ENCODE measurements at regions not wholly inside any gene's neighbourhood (a gene's known extent, or its start where the extent isn't known, plus 50 kb on each side); places are given as distances from the start of the nearest gene placed in this dataset.

- no peaks in the 10 kb centered on the region for H3K79me2 ChIP-seq (ENCODE audit: control insufficient read depth, insufficient read depth, low read length)
These were observed 162.8 kb upstream of the ZMIZ1 start for GRCh38 chr10:78905957-78906308.

GRCh38 chr10:78906734-78907390 is 161.9 kb upstream of the ZMIZ1 start:
- no peak overlapping the region for H3K27ac Mint-ChIP-seq
- no peak for TF ChIP-seq EZH2 (IDR thresholded peaks at IDR 0.05; ENCODE audit: borderline replicate concordance, insufficient read depth, low read depth, low read length, poor library complexity, severe bottlenecking)
- TF ChIP-seq CTCF (IDR thresholded peaks at IDR 0.05) = no peak
- no peak overlapping the region for H3K9ac ChIP-seq (ENCODE audit: low read length)
- no peak overlapping the region for H3K4me2 ChIP-seq (replicated peaks; ENCODE audit: low read depth, low read length, poor library complexity, severe bottlenecking)
- H3K4me3 Mint-ChIP-seq = no peak overlapping the region
- no peaks in the 10 kb centered on the region for H4K20me1 ChIP-seq (ENCODE audit: control insufficient read depth, insufficient read depth, low read length, poor library complexity, severe bottlenecking)
- no peak for DNase-seq
- ChIA-PET CTCF (no interaction called here), POLR2A (no interaction called here)
- no peak for ATAC-seq (ENCODE audit: low read depth)
- 96% methylated on average over 2 of the region's 3 CpGs for WGBS (ENCODE audit: insufficient coverage)
- no peaks in the 10 kb centered on the region for H3K9me3 ChIP-seq (ENCODE audit: control extremely low read depth in 1 of 3, control insufficient read depth in 2 of 3, insufficient read depth in 1 of 3, low read length in 2 of 3)
- H3K9me3 Mint-ChIP-seq (ENCODE audit: insufficient read depth) = no peaks in the 10 kb centered on the region
- no peaks in the 10 kb centered on the region for H3K79me2 ChIP-seq (ENCODE audit: control insufficient read depth, insufficient read depth, low read length)
- H3K27me3 Mint-ChIP-seq = peaks cover 13% of the 10 kb centered on the region
- no peaks in the 10 kb centered on the region for H3K36me3 ChIP-seq (replicated peaks in 1 of 2; ENCODE audit: control extremely low read depth in 1 of 2, control insufficient read depth in 1 of 2, extremely low read depth in 1 of 2, insufficient read depth in 2 of 2, low read length in 1 of 2)
- H3K27me3 ChIP-seq (replicated peaks in 1 of 4; ENCODE audit: control extremely low read depth in 1 of 4, control insufficient read depth in 3 of 4, insufficient read depth in 4 of 4, low read length in 3 of 4) = no peaks in the 10 kb centered on the region
- H3K4me1 ChIP-seq (ENCODE audit: control insufficient read depth in 2 of 2, insufficient read depth in 2 of 2, low read length in 2 of 2) = no peaks in the 10 kb centered on the region
- H2AFZ ChIP-seq (ENCODE audit: insufficient read depth, low read depth, low read length, poor library complexity, severe bottlenecking) = no peak overlapping the region
- H3K4me3 ChIP-seq (ENCODE audit: control extremely low read depth in 1 of 5, extremely low read depth in 1 of 5, insufficient read depth in 1 of 5, low read depth in 2 of 5, low read length in 4 of 5) = no peak overlapping the region
- no peak overlapping the region for H3K27ac ChIP-seq (ENCODE audit: low read length in 2 of 2)
- intact Hi-C loops (cut with micrococcal nuclease) = no loop called here
- no peaks in the 10 kb centered on the region for H3K4me1 Mint-ChIP-seq

More at GRCh38 chr10:78905957-78906308, 162.8 kb upstream of the ZMIZ1 start:
- Histone ChIP-seq H2AFZ (ENCODE audit: insufficient read depth, low read depth, low read length, poor library complexity, severe bottlenecking) (no peak overlapping the region), H3K27me3 (replicated peaks in 1 of 4; ENCODE audit: control extremely low read depth in 1 of 4, control insufficient read depth in 3 of 4, insufficient read depth in 4 of 4, low read length in 3 of 4) (no peaks in the 10 kb centered on the region), H3K4me2 (replicated peaks; ENCODE audit: low read depth, low read length, poor library complexity, severe bottlenecking) (no peak overlapping the region), H3K4me3 (ENCODE audit: control extremely low read depth in 1 of 5, extremely low read depth in 1 of 5, insufficient read depth in 1 of 5, low read depth in 2 of 5, low read length in 4 of 5) (no peak overlapping the region), H3K9me3 (ENCODE audit: control extremely low read depth in 1 of 3, control insufficient read depth in 2 of 3, insufficient read depth in 1 of 3, low read length in 2 of 3) (no peaks in the 10 kb centered on the region), H3K27ac (ENCODE audit: low read length in 2 of 2) (no peak overlapping the region), H3K4me1 (ENCODE audit: control insufficient read depth in 2 of 2, insufficient read depth in 2 of 2, low read length in 2 of 2) (no peaks in the 10 kb centered on the region), H4K20me1 (ENCODE audit: control insufficient read depth, insufficient read depth, low read length, poor library complexity, severe bottlenecking) (no peaks in the 10 kb centered on the region), H3K9ac (ENCODE audit: low read length) (no peak overlapping the region), H3K36me3 (replicated peaks in 1 of 2; ENCODE audit: control extremely low read depth in 1 of 2, control insufficient read depth in 1 of 2, extremely low read depth in 1 of 2, insufficient read depth in 2 of 2, low read length in 1 of 2) (no peaks in the 10 kb centered on the region)
- intact Hi-C loops (cut with micrococcal nuclease) = no loop called here
- whole genome bisulfite sequencing (ENCODE audit: insufficient coverage) = 91% methylated on average over 11 of the region's 11 CpGs
- ATAC-seq (ENCODE audit: low read depth) (no peak), DNase-seq (no peak)
- TF ChIP-seq EZH2 (IDR thresholded peaks at IDR 0.05; ENCODE audit: borderline replicate concordance, insufficient read depth, low read depth, low read length, poor library complexity, severe bottlenecking) (no peak), CTCF (IDR thresholded peaks at IDR 0.05) (no peak)
- H3K27me3 Mint-ChIP-seq = peaks cover 13% of the 10 kb centered on the region
- no peak overlapping the region for H3K4me3 Mint-ChIP-seq
- POLR2A ChIA-PET = no interaction called here
- CTCF ChIA-PET = no interaction called here
- H3K27ac Mint-ChIP-seq = no peak overlapping the region
- H3K4me1 Mint-ChIP-seq = no peaks in the 10 kb centered on the region
- no peaks in the 10 kb centered on the region for H3K9me3 Mint-ChIP-seq (ENCODE audit: insufficient read depth)
